Brain microvascular endothelial cell (primary cell): ENCODE measurements at regions not wholly inside any gene's neighbourhood (a gene's known extent, or its start where the extent isn't known, plus 50 kb on each side); places are given as distances from the start of the nearest gene placed in this dataset.
"Not testable (repeated sequence)": the region's sequence is repeated elsewhere in the genome, so short reads cannot be mapped to it uniquely, and the experiment has no call there.

ENCODE experiments used
- DNase-seq: peaks from one replicate; pipeline ENCODE4 v3.0.0-alpha.2; 2020
- H3K27ac ChIP-seq: fragments of 250-450 bp; sonication (Bioruptor Pico); 2 replicates; pipeline ENCODE4 v1.5.1; 2020; ENCODE audit warnings: mild to moderate bottlenecking, moderate library complexity
- H3K27me3 ChIP-seq: fragments of 250-450 bp; sonication (Bioruptor Pico); replicated peaks from 2 replicates; pipeline ENCODE4 v1.5.1; 2020; ENCODE audit warnings: mild to moderate bottlenecking
- H3K36me3 ChIP-seq: fragments of 250-450 bp; sonication (Bioruptor Pico); replicated peaks from 2 replicates; pipeline ENCODE4 v1.5.1; 2020; ENCODE audit warnings: mild to moderate bottlenecking
- H3K4me3 ChIP-seq: 2 replicates; pipeline ENCODE4 v1.5.1; 2011; ENCODE audit warnings: low read depth, mild to moderate bottlenecking, control low read depth, low read length, moderate library complexity
- in situ Hi-C: cut with HindIII; loops from 2 replicates; pipeline ENCODE4 v1.10.0; 2017; ENCODE audit warnings: low sequenced_read_pairs, low pct_ligation_motif_present
- TF ChIP-seq, protein P1 (sequence below): IDR thresholded peaks from 2 replicates; pipeline ENCODE4 v1.5.1; 2011; ENCODE audit warnings: low read depth, mild to moderate bottlenecking, moderate library complexity, low read length, control low read depth, inconsistent platforms; ENCODE audit errors: missing control alignments

DNA sequence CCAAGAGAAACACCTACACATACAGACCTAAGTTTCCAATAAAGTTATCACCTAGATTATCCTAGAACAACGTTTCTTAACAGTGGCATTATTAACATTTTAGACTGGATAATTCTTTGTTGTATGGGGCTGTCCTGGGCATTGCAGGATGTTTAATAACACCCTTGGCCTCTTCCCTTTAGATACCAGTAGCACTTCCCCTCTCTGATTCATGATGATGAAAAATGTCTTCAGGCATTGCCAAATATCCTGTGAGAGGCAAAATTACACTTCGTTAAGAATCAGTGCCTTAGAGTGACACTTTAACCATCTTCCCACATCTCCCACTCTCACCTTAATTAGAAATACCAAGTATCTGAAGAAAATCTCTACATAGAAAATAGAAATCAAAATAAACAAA lies 352.6 kb downstream of the CGGBP1 start:
- no peak for DNase-seq
- no peak overlapping the region for H3K27ac ChIP-seq
- in situ Hi-C loops: no loop called here

DNA sequence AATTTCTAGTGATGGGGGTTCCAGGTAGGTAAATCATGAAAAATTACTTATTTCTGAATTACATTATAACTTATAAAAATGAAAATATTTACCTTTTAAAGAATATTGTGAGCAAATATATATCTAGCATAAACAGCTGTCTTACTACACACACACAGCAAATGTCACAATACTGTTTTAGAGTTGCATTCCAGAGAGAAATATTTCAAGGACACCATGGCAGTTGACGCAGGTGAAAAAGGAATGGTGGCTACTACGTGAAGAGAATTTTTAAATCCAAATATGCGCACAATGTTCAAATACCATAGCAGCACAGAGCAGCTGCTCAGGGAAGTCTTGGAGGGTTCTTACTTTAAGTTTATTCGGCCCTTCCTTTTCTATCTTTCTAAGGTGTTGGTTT lies 356.2 kb downstream of the CGGBP1 start:
- Histone ChIP-seq H3K36me3 (no peaks in the 10 kb centered on the region), H3K27ac (no peak overlapping the region), H3K4me3 (no peak overlapping the region), H3K27me3 (no peaks in the 10 kb centered on the region)
- in situ Hi-C loops: no loop called here
- DNase-seq: no peak
- TF ChIP-seq, protein P1, sequence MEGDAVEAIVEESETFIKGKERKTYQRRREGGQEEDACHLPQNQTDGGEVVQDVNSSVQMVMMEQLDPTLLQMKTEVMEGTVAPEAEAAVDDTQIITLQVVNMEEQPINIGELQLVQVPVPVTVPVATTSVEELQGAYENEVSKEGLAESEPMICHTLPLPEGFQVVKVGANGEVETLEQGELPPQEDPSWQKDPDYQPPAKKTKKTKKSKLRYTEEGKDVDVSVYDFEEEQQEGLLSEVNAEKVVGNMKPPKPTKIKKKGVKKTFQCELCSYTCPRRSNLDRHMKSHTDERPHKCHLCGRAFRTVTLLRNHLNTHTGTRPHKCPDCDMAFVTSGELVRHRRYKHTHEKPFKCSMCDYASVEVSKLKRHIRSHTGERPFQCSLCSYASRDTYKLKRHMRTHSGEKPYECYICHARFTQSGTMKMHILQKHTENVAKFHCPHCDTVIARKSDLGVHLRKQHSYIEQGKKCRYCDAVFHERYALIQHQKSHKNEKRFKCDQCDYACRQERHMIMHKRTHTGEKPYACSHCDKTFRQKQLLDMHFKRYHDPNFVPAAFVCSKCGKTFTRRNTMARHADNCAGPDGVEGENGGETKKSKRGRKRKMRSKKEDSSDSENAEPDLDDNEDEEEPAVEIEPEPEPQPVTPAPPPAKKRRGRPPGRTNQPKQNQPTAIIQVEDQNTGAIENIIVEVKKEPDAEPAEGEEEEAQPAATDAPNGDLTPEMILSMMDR: no peak

More for the DNA sequence above, 352.6 kb downstream of the CGGBP1 start:
- no peak overlapping the region for H3K4me3 ChIP-seq
- H3K27me3 ChIP-seq: no peaks in the 10 kb centered on the region
- TF ChIP-seq, protein P1: no peak
- no peaks in the 10 kb centered on the region for H3K36me3 ChIP-seq

DNA sequence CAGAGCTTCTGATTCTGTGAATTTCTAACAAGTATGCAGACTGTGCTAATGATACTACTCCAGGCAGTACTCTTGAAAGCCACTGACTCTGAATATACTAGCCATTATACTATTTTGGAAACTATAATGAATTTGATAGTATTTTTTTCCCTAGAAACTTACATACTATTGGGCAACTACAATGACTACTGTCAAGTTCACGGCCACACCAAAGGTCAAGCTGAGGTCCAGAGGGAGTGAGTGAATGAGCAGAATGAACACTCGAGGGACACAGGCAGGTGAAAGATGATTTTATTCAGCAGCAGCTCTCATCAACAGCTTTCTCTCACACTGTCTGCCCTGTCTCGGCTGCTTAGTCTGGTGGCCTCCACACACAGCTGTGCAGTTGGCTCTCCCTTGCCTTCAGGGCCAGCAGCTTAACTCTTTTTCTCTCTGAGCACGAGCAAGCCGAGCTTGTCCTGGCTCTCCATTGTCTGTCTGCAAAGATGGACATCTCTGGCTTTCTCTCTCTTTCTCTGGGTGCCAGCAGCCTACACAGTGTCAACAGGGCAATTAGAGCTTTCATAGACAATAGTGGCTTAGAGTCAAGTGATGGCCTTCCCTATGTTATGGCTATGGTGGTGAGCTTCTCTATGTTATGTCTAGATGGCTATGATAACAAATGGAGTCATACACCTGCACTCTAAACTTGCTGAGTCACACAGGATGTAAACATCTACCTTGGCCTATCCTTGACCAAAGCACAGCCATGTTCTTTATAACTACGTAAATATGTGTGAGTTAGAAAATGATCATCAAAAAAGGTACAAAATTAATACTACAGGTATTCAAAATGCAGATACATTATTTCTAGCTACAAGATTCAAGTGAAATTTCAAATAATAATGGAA lies 362.4 kb downstream of the CGGBP1 start:
- in situ Hi-C loops: no loop called here
- H3K27ac ChIP-seq: no peak overlapping the region
- H3K27me3 ChIP-seq: no peaks in the 10 kb centered on the region
- H3K4me3 ChIP-seq: no peak overlapping the region
- no peaks in the 10 kb centered on the region for H3K36me3 ChIP-seq
- TF ChIP-seq, protein P1: no peak
- DNase-seq: no peak

DNA sequence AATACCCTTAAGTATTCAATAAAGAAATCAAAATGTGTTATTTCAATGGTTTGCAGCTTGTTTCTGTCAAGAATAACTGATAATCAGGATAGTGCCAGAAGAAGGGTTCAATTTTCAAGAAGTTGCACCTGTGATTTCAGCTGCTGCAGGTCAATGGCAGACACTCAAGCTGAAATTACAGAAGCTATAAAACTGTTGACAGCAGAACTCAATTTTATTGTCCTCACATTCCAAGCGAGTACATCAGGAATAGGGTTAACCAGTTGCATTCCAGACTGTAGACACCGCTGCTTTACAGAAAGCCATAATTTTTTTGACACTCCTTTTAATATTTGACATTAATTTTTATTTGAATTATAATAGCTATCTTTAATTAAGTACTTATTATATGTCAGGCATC lies 364.1 kb downstream of the CGGBP1 start:
- no peaks in the 10 kb centered on the region for H3K36me3 ChIP-seq
- in situ Hi-C loops: no loop called here

DNA sequence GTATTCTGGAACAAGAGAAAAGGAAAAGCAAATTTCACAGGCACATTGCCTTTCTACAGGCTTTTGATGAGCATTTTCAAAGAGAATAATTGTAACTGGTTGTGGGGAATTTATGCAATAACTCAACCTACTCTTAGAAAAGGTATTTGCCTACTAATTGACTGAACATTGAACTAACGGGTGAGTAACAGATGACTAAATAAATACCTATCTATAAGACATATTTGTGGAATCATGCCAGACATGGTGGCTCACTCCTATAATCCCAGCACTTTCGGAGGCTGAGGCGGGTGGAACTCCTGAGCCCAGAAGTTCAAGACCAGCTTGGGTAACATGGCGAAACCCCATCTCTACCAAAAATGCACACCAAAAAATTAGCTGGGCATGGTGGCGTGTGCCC lies 367.7 kb downstream of the CGGBP1 start:
- no peaks in the 10 kb centered on the region for H3K36me3 ChIP-seq
- no peaks in the 10 kb centered on the region for H3K27me3 ChIP-seq
- in situ Hi-C loops: no loop called here
- no peak overlapping the region for H3K27ac ChIP-seq
- H3K4me3 ChIP-seq: no peak overlapping the region
- DNase-seq: peak; percentile 3
- TF ChIP-seq, protein P1: no peak

More for the DNA sequence above, 364.1 kb downstream of the CGGBP1 start:
- no peak for DNase-seq
- TF ChIP-seq, protein P1: no peak
- H3K27me3 ChIP-seq: no peaks in the 10 kb centered on the region
- H3K27ac ChIP-seq: no peak overlapping the region
- no peak overlapping the region for H3K4me3 ChIP-seq

DNA sequence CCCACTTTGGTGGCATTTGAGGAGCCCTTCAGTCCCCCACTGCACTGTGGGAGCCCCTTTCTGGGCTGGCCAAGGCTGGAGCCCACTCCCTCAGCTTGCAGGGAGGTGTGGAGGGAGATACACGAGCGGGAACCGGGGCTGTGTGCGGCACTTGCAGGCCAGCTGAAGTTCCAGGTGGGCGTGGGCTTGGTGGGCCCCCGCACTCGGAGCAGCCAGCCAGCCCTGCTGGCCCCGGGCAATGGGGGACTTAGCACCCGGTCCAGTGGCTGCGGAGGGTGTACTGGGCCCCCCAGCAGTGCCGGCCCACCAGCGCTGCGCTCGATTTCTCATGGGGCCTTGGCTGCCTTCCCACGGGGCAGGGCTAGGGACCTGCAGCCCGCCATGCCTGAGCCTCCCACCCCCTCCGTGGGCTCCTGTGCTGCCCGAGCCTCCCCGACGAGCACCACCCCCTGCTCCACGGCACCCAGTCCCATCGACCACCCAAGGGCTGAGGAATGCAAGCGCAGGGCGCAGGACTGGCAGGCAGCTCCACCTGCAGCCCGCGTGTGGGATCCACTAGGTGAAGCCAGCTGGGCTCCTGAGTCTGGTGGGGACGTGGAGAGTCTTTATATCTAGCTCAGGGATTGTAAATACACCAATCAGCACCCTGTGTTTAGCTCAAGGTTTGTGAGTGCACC lies 379.7 kb downstream of the CGGBP1 start:
- DNase-seq, H3K36me3 ChIP-seq, H3K4me3 ChIP-seq, in situ Hi-C loops, H3K27me3 ChIP-seq, H3K27ac ChIP-seq: not testable (repeated sequence)
